ENCODE measurements at regions not wholly inside any gene's neighbourhood (a gene's known extent, or its start where the extent isn't known, plus 50 kb on each side); places are given as distances from the start of the nearest gene placed in this dataset.

DNA sequence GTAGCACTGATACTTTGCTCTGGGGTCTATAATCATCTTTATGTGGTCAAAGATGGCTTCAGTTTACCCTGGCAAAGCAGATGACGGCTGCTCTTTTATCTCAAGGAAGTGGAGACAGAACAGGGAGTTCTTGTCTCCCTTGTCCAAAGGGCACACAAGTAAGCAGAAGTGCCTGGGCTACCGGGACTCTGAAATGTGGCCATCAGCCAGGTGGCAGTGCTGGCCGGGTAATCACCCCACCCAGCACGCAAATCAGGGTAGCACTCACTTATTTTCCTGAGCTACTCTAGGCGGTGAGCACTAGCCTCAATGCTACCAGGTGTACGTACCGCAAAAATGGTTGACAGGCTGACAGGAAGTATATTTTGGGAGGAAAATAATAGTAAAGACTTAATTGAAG lies 119.7 kb upstream of the ETAA1 start:
- Histone ChIP-seq H3K9ac (ENCODE audit: low read length) (no peak overlapping the region), H3K27me3 (replicated peaks in 1 of 4; ENCODE audit: control extremely low read depth in 1 of 4, control insufficient read depth in 3 of 4, insufficient read depth in 4 of 4, low read length in 3 of 4) (no peaks in the 10 kb centered on the region), H3K4me3 (ENCODE audit: control extremely low read depth in 1 of 5, extremely low read depth in 1 of 5, insufficient read depth in 1 of 5, low read depth in 2 of 5, low read length in 4 of 5) (no peak overlapping the region), H3K4me1 (ENCODE audit: control insufficient read depth in 2 of 2, insufficient read depth in 2 of 2, low read length in 2 of 2) (no peaks in the 10 kb centered on the region), H4K20me1 (ENCODE audit: control insufficient read depth, insufficient read depth, low read length, poor library complexity, severe bottlenecking) (no peaks in the 10 kb centered on the region), H3K9me3 (ENCODE audit: control extremely low read depth in 1 of 3, control insufficient read depth in 2 of 3, insufficient read depth in 1 of 3, low read length in 2 of 3) (no peaks in the 10 kb centered on the region), H3K36me3 (replicated peaks in 1 of 2; ENCODE audit: control extremely low read depth in 1 of 2, control insufficient read depth in 1 of 2, extremely low read depth in 1 of 2, insufficient read depth in 2 of 2, low read length in 1 of 2) (no peaks in the 10 kb centered on the region), H3K4me2 (replicated peaks; ENCODE audit: low read depth, low read length, poor library complexity, severe bottlenecking) (no peak overlapping the region), H2AFZ (ENCODE audit: insufficient read depth, low read depth, low read length, poor library complexity, severe bottlenecking) (no peak overlapping the region), H3K79me2 (ENCODE audit: control insufficient read depth, insufficient read depth, low read length) (no peaks in the 10 kb centered on the region), H3K27ac (ENCODE audit: low read length in 2 of 2) (no peak overlapping the region)
- DNase-seq, result no peak
- H3K27ac Mint-ChIP-seq, result no peak overlapping the region
- ChIA-PET POLR2A (no interaction called here), CTCF (no interaction called here)
- no peaks in the 10 kb centered on the region for H3K27me3 Mint-ChIP-seq
- WGBS (ENCODE audit: insufficient coverage), result 80% methylated on average over 3 of the region's 7 CpGs
- H3K4me3 Mint-ChIP-seq, result no peak overlapping the region
- no peaks in the 10 kb centered on the region for H3K4me1 Mint-ChIP-seq
- no peak for ATAC-seq (ENCODE audit: low read depth)
- intact Hi-C loops (cut with micrococcal nuclease), result no loop called here
- TF ChIP-seq, protein P1, sequence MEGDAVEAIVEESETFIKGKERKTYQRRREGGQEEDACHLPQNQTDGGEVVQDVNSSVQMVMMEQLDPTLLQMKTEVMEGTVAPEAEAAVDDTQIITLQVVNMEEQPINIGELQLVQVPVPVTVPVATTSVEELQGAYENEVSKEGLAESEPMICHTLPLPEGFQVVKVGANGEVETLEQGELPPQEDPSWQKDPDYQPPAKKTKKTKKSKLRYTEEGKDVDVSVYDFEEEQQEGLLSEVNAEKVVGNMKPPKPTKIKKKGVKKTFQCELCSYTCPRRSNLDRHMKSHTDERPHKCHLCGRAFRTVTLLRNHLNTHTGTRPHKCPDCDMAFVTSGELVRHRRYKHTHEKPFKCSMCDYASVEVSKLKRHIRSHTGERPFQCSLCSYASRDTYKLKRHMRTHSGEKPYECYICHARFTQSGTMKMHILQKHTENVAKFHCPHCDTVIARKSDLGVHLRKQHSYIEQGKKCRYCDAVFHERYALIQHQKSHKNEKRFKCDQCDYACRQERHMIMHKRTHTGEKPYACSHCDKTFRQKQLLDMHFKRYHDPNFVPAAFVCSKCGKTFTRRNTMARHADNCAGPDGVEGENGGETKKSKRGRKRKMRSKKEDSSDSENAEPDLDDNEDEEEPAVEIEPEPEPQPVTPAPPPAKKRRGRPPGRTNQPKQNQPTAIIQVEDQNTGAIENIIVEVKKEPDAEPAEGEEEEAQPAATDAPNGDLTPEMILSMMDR (IDR thresholded peaks at IDR 0.05), result no peak
- TF ChIP-seq EZH2 (IDR thresholded peaks at IDR 0.05; ENCODE audit: borderline replicate concordance, insufficient read depth, low read depth, low read length, poor library complexity, severe bottlenecking), result no peak
- no peaks in the 10 kb centered on the region for H3K9me3 Mint-ChIP-seq (ENCODE audit: insufficient read depth)

DNA sequence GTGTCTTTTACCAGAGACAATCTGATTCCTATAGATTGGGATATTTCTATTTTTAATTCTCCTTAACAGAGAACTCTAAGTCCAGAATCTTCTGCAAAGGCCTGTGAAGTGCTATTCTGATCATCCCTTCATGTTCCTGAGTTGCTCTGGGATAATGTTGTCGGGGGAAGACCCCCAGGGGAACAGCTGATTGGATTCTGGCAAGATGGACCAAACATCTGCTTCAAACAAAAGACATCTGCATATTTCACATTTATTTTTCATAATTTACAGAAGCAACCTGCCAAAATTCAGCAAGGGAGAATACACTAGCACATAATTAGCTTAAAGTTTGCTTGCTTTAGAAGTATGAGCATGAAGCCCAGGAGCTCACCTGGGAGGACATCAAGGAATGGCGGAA lies 116.0 kb upstream of the ETAA1 start:
- no peak overlapping the region for H3K9ac ChIP-seq (ENCODE audit: low read length)
- H2AFZ ChIP-seq (ENCODE audit: insufficient read depth, low read depth, low read length, poor library complexity, severe bottlenecking), result no peak overlapping the region
- H4K20me1 ChIP-seq (ENCODE audit: control insufficient read depth, insufficient read depth, low read length, poor library complexity, severe bottlenecking), result no peaks in the 10 kb centered on the region
- H3K27ac Mint-ChIP-seq, result no peak overlapping the region
- H3K4me1 ChIP-seq (ENCODE audit: control insufficient read depth in 2 of 2, insufficient read depth in 2 of 2, low read length in 2 of 2), result no peaks in the 10 kb centered on the region
- no peaks in the 10 kb centered on the region for H3K9me3 Mint-ChIP-seq (ENCODE audit: insufficient read depth)
- no peak for DNase-seq
- no peaks in the 10 kb centered on the region for H3K9me3 ChIP-seq (ENCODE audit: control extremely low read depth in 1 of 3, control insufficient read depth in 2 of 3, insufficient read depth in 1 of 3, low read length in 2 of 3)
- intact Hi-C loops (cut with micrococcal nuclease), result no loop called here
- ATAC-seq (ENCODE audit: low read depth), result no peak
- CTCF ChIA-PET, result no interaction called here
- H3K79me2 ChIP-seq (ENCODE audit: control insufficient read depth, insufficient read depth, low read length), result no peaks in the 10 kb centered on the region
- TF ChIP-seq, protein P1 (IDR thresholded peaks at IDR 0.05), result no peak
- no peak for TF ChIP-seq EZH2 (IDR thresholded peaks at IDR 0.05; ENCODE audit: borderline replicate concordance, insufficient read depth, low read depth, low read length, poor library complexity, severe bottlenecking)
- no peaks in the 10 kb centered on the region for H3K27me3 ChIP-seq (replicated peaks in 1 of 4; ENCODE audit: control extremely low read depth in 1 of 4, control insufficient read depth in 3 of 4, insufficient read depth in 4 of 4, low read length in 3 of 4)
- H3K27me3 Mint-ChIP-seq, result peaks cover 3% of the 10 kb centered on the region
- H3K27ac ChIP-seq (ENCODE audit: low read length in 2 of 2), result no peak overlapping the region
- no peak overlapping the region for H3K4me3 Mint-ChIP-seq
- H3K4me3 ChIP-seq (ENCODE audit: control extremely low read depth in 1 of 5, extremely low read depth in 1 of 5, insufficient read depth in 1 of 5, low read depth in 2 of 5, low read length in 4 of 5), result no peak overlapping the region
- H3K36me3 ChIP-seq (replicated peaks in 1 of 2; ENCODE audit: control extremely low read depth in 1 of 2, control insufficient read depth in 1 of 2, extremely low read depth in 1 of 2, insufficient read depth in 2 of 2, low read length in 1 of 2), result no peaks in the 10 kb centered on the region
- H3K4me2 ChIP-seq (replicated peaks; ENCODE audit: low read depth, low read length, poor library complexity, severe bottlenecking), result no peak overlapping the region
- H3K4me1 Mint-ChIP-seq, result no peaks in the 10 kb centered on the region
- POLR2A ChIA-PET, result no interaction called here
- WGBS (ENCODE audit: insufficient coverage), result 78% methylated on average over 1 of the region's 2 CpGs
